IgD-negative memory B cell (primary cell): ENCODE measurements at regions not wholly inside any gene's neighbourhood (a gene's known extent, or its start where the extent isn't known, plus 50 kb on each side); places are given as distances from the start of the nearest gene placed in this dataset.

Experiments
- H3K27ac Mint-ChIP-seq, 3 donors: one replicate each; pipeline ENCODE4 v1.8.0; 2020 to 2022; ENCODE audit warnings: mild to moderate bottlenecking in 3 of 3, mixed read lengths in 3 of 3, moderate library complexity in 1 of 3
- H3K27me3 Mint-ChIP-seq: one replicate; pipeline ENCODE4 v1.8.0; 2021; ENCODE audit warnings: mixed read lengths
- H3K36me3 Mint-ChIP-seq: one replicate; pipeline ENCODE4 v1.8.0; 2020; ENCODE audit warnings: mild to moderate bottlenecking, mixed read lengths
- H3K4me1 Mint-ChIP-seq, 3 donors: one replicate each; pipeline ENCODE4 v1.8.0; 2020 to 2022; ENCODE audit warnings: mixed read lengths in 3 of 3, mild to moderate bottlenecking in 1 of 3
- H3K4me3 Mint-ChIP-seq, 4 donors: one replicate each; pipeline ENCODE4 v1.8.0; 2020 to 2022; ENCODE audit warnings: mild to moderate bottlenecking in 4 of 4, mixed read lengths in 4 of 4, moderate library complexity in 3 of 4
- H3K9me3 Mint-ChIP-seq, 3 donors: one replicate each; pipeline ENCODE4 v1.8.0; 2020 to 2021; ENCODE audit warnings: mixed read lengths in 3 of 3, mild to moderate bottlenecking in 1 of 3

- Mint-ChIP-seq H3K4me1 (no peaks in the 10 kb centered on the region), H3K27me3 (peaks cover 2% of the 10 kb centered on the region), H3K4me3 (no peak overlapping the region), H3K9me3 (peaks cover 1 to 8% (median 2%) of the 10 kb centered on the region in 3 donors), H3K27ac (no peak overlapping the region), H3K36me3 (no peaks in the 10 kb centered on the region)
These were observed 97.9 kb upstream of the RND3 start for GRCh38 chr2:150585221-150585971.

- Mint-ChIP-seq H3K4me1 (no peaks in the 10 kb centered on the region), H3K27ac (no peak overlapping the region), H3K4me3 (no peak overlapping the region), H3K36me3 (no peaks in the 10 kb centered on the region), H3K9me3 (peaks cover 2 to 14% (median 8%) of the 10 kb centered on the region in 3 donors), H3K27me3 (no peaks in the 10 kb centered on the region)
These were observed 96.6 kb upstream of the RND3 start for GRCh38 chr2:150584081-150584480.

GRCh38 chr2:150581717-150582472, 94.4 kb upstream of the RND3 start:
- Mint-ChIP-seq H3K27me3 (no peaks in the 10 kb centered on the region), H3K36me3 (no peaks in the 10 kb centered on the region), H3K4me1 (no peaks in the 10 kb centered on the region), H3K27ac (no peak overlapping the region), H3K4me3 (no peak overlapping the region), H3K9me3 (peaks cover 2 to 20% (median 16%) of the 10 kb centered on the region in 3 donors)

- no peaks in the 10 kb centered on the region for H3K4me1 Mint-ChIP-seq
- H3K9me3 Mint-ChIP-seq = peaks cover 8 to 24% (median 19%) of the 10 kb centered on the region in 3 donors
- no peak overlapping the region for H3K27ac Mint-ChIP-seq
- no peak overlapping the region for H3K4me3 Mint-ChIP-seq
- no peaks in the 10 kb centered on the region for H3K36me3 Mint-ChIP-seq
- no peaks in the 10 kb centered on the region for H3K27me3 Mint-ChIP-seq
These were observed 91.0 kb upstream of the RND3 start for GRCh38 chr2:150578481-150578880.

DNA sequence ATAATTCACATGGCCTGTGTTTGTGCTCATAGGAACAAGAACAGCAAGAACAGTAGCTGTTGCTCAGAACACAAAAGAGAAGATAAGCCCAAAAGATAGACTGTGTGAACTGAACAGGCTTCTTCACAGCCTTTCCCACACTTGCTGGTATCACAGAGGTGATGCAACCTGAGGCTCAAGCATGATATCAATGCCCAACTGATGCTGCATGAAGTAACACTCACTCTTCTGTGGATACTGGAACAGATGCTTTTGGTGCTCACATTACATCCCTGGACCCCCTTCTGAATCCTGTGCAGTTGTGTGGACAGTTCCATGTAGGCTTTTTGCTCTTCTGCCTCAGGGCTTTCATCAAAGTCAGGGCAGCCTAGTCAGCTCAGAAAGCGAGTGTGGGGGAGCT, 88.4 kb upstream of the RND3 start:
- Mint-ChIP-seq H3K27ac (no peak overlapping the region), H3K36me3 (peaks cover 2% of the 10 kb centered on the region), H3K9me3 (peaks cover 6 to 19% (median 15%) of the 10 kb centered on the region in 3 donors), H3K27me3 (no peaks in the 10 kb centered on the region), H3K4me3 (no peak overlapping the region), H3K4me1 (no peaks in the 10 kb centered on the region)

- no peaks in the 10 kb centered on the region for H3K4me1 Mint-ChIP-seq
- peaks cover 2% of the 10 kb centered on the region for H3K36me3 Mint-ChIP-seq
- no peaks in the 10 kb centered on the region for H3K27me3 Mint-ChIP-seq
- H3K9me3 Mint-ChIP-seq = peaks cover 6 to 12% (median 7%) of the 10 kb centered on the region in 3 donors
- no peak overlapping the region for H3K4me3 Mint-ChIP-seq
- no peak overlapping the region for H3K27ac Mint-ChIP-seq
These were observed 85.5 kb upstream of the RND3 start for GRCh38 chr2:150572961-150573395.

DNA sequence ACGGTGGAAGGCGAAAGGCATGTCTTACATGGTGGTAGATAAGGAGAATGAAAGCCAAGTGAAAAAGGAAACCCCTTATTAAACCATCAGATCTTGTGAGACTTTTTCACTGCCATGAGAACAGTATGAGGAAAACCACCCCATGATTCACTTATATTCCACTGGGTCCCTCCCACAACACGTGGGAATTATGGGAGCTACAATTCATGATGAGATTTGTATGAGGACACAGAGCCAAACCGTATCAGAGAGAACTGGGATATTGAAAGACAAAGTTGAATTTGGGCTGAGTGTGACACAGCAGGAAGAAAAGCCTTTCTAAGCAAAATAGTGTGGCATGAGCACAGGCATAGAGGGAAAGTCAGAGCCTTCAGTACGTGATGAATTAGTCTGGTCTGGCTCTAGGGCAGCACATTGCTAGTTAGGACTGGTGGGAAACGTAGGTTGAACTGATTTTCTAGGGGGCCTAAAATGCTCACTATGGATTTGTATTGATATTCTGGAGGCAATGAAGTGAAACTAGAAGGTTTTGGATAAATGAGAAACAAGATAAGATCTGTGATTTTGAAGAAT, 84.8 kb upstream of the RND3 start:
- no peak overlapping the region for H3K4me3 Mint-ChIP-seq
- H3K36me3 Mint-ChIP-seq = peaks cover 2% of the 10 kb centered on the region
- peaks cover 4 to 6% (median 5%) of the 10 kb centered on the region in 3 donors for H3K9me3 Mint-ChIP-seq
- H3K4me1 Mint-ChIP-seq = no peaks in the 10 kb centered on the region
- no peaks in the 10 kb centered on the region for H3K27me3 Mint-ChIP-seq
- H3K27ac Mint-ChIP-seq = no peak overlapping the region

DNA sequence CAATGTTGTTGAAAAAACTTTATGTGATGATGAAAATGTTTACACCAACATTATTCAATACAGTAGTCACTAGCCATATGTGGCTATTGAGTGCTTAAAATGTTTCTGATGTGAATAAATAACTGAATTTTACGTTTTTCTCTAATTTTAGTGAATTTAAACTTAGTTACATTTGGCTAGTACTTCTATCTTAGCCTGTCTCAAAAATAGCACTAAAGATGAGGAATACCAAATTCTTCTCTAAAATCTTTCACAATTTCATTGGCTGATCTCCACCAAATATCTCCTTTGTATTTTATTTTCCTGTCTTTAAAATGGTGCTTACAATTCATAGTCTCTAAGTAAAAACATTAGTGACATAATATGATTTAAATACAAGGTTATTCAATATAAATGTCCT, 83.7 kb upstream of the RND3 start:
- no peak overlapping the region for H3K4me3 Mint-ChIP-seq
- H3K27ac Mint-ChIP-seq = no peak overlapping the region
- H3K27me3 Mint-ChIP-seq = no peaks in the 10 kb centered on the region
- no peaks in the 10 kb centered on the region for H3K4me1 Mint-ChIP-seq
- H3K36me3 Mint-ChIP-seq = peaks cover 2% of the 10 kb centered on the region
- peaks cover 3 to 5% (median 5%) of the 10 kb centered on the region in 3 donors for H3K9me3 Mint-ChIP-seq

- Mint-ChIP-seq H3K4me1 (no peaks in the 10 kb centered on the region), H3K27me3 (no peaks in the 10 kb centered on the region), H3K36me3 (peaks cover 2% of the 10 kb centered on the region), H3K9me3 (peaks cover 2 to 4% (median 4%) of the 10 kb centered on the region in 3 donors), H3K4me3 (no peak overlapping the region), H3K27ac (no peak overlapping the region)
These were observed 83.2 kb upstream of the RND3 start for GRCh38 chr2:150570712-150571111.

DNA sequence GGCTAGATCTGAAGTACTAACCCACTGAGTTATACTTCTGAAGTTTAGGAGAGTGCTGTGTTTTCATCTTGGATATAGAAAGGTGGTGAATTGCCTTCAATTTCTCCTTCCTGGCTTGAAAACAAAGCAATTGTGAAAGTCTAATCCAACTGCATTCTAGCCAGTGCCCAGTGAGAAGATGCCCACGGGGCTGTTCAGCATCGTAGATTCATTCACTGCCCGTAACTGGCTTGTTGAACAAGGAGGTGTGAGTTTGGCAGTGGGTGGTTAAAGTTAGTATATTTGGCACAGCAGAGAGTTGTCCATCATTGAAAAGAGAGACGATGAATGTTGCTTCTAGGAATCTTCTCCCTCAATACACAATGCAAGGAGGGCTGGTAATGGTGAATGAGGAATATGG, 82.3 kb upstream of the RND3 start:
- Mint-ChIP-seq H3K27ac (no peak overlapping the region), H3K4me1 (no peaks in the 10 kb centered on the region), H3K36me3 (peaks cover 2% of the 10 kb centered on the region), H3K4me3 (no peak overlapping the region), H3K9me3 (peaks cover 2 to 4% (median 4%) of the 10 kb centered on the region in 3 donors), H3K27me3 (no peaks in the 10 kb centered on the region)

DNA sequence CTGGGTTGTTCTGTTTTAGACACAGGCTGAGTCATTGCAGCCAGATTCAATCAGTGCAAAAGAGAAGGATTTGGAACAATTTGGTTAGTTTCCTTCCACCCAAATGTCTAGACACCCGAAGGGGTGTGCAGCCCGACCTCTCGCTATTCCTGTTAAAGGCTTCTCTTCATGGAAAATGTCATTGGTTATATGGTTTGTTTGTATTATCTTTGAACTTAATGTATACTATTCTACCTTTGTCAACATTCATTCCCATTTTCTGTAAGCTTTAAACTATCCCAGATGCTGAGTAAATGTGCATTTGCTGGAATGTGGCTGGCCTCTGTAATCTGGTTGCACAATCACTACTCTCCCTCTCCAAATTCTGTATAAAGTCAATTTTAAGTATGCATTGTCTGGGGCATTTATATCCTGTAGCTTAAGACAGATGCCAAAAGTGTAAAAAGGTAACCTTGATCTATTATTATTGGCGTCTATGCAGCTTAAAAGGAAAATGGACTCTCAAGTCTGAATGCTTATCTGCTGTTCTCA, 80.4 kb upstream of the RND3 start:
- no peak overlapping the region for H3K4me3 Mint-ChIP-seq
- H3K9me3 Mint-ChIP-seq = peaks cover 2 to 4% (median 4%) of the 10 kb centered on the region in 3 donors
- H3K27me3 Mint-ChIP-seq = no peaks in the 10 kb centered on the region
- H3K36me3 Mint-ChIP-seq = peaks cover 2% of the 10 kb centered on the region
- no peaks in the 10 kb centered on the region for H3K4me1 Mint-ChIP-seq
- H3K27ac Mint-ChIP-seq = no peak overlapping the region

- no peaks in the 10 kb centered on the region for H3K27me3 Mint-ChIP-seq
- peaks cover 2 to 4% (median 4%) of the 10 kb centered on the region in 3 donors for H3K9me3 Mint-ChIP-seq
- no peak overlapping the region for H3K27ac Mint-ChIP-seq
- no peaks in the 10 kb centered on the region for H3K4me1 Mint-ChIP-seq
- no peak overlapping the region for H3K4me3 Mint-ChIP-seq
- no peaks in the 10 kb centered on the region for H3K36me3 Mint-ChIP-seq
These were observed 78.8 kb upstream of the RND3 start for GRCh38 chr2:150566289-150566688.

GRCh38 chr2:150561076-150561475, 73.6 kb upstream of the RND3 start:
- Mint-ChIP-seq H3K9me3 (peaks cover 0 to 7% (median under 1%) of the 10 kb centered on the region in 3 donors), H3K27me3 (no peaks in the 10 kb centered on the region), H3K36me3 (no peaks in the 10 kb centered on the region), H3K4me1 (no peaks in the 10 kb centered on the region), H3K4me3 (no peak overlapping the region), H3K27ac (no peak overlapping the region)

- no peaks in the 10 kb centered on the region for H3K27me3 Mint-ChIP-seq
- H3K9me3 Mint-ChIP-seq = peaks cover 0 to 3% (median 0%) of the 10 kb centered on the region in 3 donors
- H3K36me3 Mint-ChIP-seq = peaks cover 2% of the 10 kb centered on the region
- H3K4me3 Mint-ChIP-seq = no peak overlapping the region
- H3K27ac Mint-ChIP-seq = no peak overlapping the region
- no peaks in the 10 kb centered on the region for H3K4me1 Mint-ChIP-seq
These were observed 69.6 kb upstream of the RND3 start for GRCh38 chr2:150557020-150557600.
